HepG2 (cell line): ENCODE measurements at regions not wholly inside any gene's neighbourhood (a gene's known extent, or its start where the extent isn't known, plus 50 kb on each side); places are given as distances from the start of the nearest gene placed in this dataset.

Experiments
- ATAC-seq: fragments of 200-7000 bp; cut with Tn5 transposase; 3 replicates; pipeline ENCODE4 v1.9.1; 2020; ENCODE audit warnings: mild to moderate bottlenecking, moderate library complexity
- BruUV-seq: library from RNA; stranded (reverse); fragments of 400-500 nt; replicated peaks from 2 replicates; lab custom pipeline; 2021; lab: Mats Ljungman, UMichigan
- CTCF ChIA-PET: fragments of 300-600 bp; formaldehyde crosslinking; extraction: SDS; loops from one replicate; lab custom pipeline; 2021; ENCODE audit warnings: low total read pairs, inconsistent platforms, low intra/inter-chr PET ratio; lab: Yijun Ruan, JAX
- POLR2A ChIA-PET: fragments of 350-600 bp; sonication (Branson Sonifier 250); formaldehyde crosslinking; loops from one replicate; lab custom pipeline; 2020; ENCODE audit warnings: antibody characterized with exemption, inconsistent platforms; lab: Yijun Ruan, JAX
- DNase-seq: peaks from one replicate; pipeline ENCODE4 v3.0.0-alpha.2; 2015; ENCODE audit warnings: low spot score
- FAIRE-seq: peaks from 3 replicates; lab custom pipeline; 2011; peaks lifted over from hg19 to GRCh38; lab: Jason Lieb, UNC
- H2AFZ ChIP-seq: one replicate; pipeline ENCODE4 v1.6.1; 2011; ENCODE audit warnings: low read length, inconsistent platforms
- H3K27ac ChIP-seq: fragments of 300-600 bp; 3 replicates; pipeline ENCODE4 v1.8.0; 2011; ENCODE audit warnings: mixed run types, mild to moderate bottlenecking, mixed read lengths, low read length, inconsistent platforms; ENCODE audit not compliant: insufficient read depth; ENCODE audit errors: extremely low read length
- H3K27me3 ChIP-seq, 2 experiments: fragments of 200-600 bp in 1 of 2; 2 replicates in 1 of 2; 3 replicates in 1 of 2; pipeline versions ENCODE4 v1.6.0 to v1.8.0; 2011; ENCODE audit warnings: low read length in 2 of 2, mild to moderate bottlenecking in 2 of 2, moderate library complexity in 2 of 2, inconsistent platforms in 1 of 2; ENCODE audit not compliant: insufficient read depth in 2 of 2, control insufficient read depth in 1 of 2
- H3K36me3 ChIP-seq, 2 experiments: fragments of 200-600 bp in 1 of 2; replicated peaks in 1 of 2; 2 replicates in 1 of 2; 3 replicates in 1 of 2; pipeline versions ENCODE4 v1.5.1 to v1.8.0; 2011; ENCODE audit warnings: low read length in 2 of 2, inconsistent platforms in 1 of 2; ENCODE audit not compliant: insufficient read depth in 2 of 2, control insufficient read depth in 1 of 2
- H3K4me1 ChIP-seq: 2 replicates; pipeline ENCODE4 v1.5.1; 2012; ENCODE audit warnings: low read length, inconsistent platforms; ENCODE audit not compliant: insufficient read depth
- H3K4me2 ChIP-seq: 2 replicates; pipeline ENCODE4 v1.6.0; 2011; ENCODE audit warnings: low read depth, low read length, inconsistent platforms
- H3K4me3 ChIP-seq, 3 experiments: fragments of 200-600 bp in 1 of 3; sonication (generic), shearing (Covaris generic) in 1 of 3; replicated peaks in 1 of 3; 2 replicates each; pipeline ENCODE4 v1.5.1; 2011 to 2016; ENCODE audit warnings: low read length in 3 of 3, inconsistent platforms in 2 of 3, low read depth in 2 of 3, mild to moderate bottlenecking in 2 of 3, control low read depth in 1 of 3, mixed read lengths in 1 of 3; ENCODE audit not compliant: insufficient read depth in 1 of 3
- H3K79me2 ChIP-seq: one replicate; pipeline ENCODE4 v1.6.1; 2011; ENCODE audit warnings: low read length, inconsistent platforms; ENCODE audit not compliant: insufficient read depth
- H3K9ac ChIP-seq: 2 replicates; pipeline ENCODE4 v1.6.0; 2011; ENCODE audit warnings: mild to moderate bottlenecking, low read depth, low read length, inconsistent platforms; ENCODE audit not compliant: insufficient read depth
- H3K9me3 ChIP-seq: 2 replicates; pipeline ENCODE4 v1.5.1; 2012; ENCODE audit warnings: mild to moderate bottlenecking, low read length
- H4K20me1 ChIP-seq: 2 replicates; pipeline ENCODE4 v1.6.0; 2011; ENCODE audit warnings: inconsistent platforms, mild to moderate bottlenecking, low read length, moderate library complexity; ENCODE audit not compliant: insufficient read depth
- AHR ChIP-seq: IDR thresholded peaks from 2 replicates; pipeline ENCODE4 v1.6.1; 2018; ENCODE audit warnings: missing genetic modification reagents, missing compliant biosample characterization
- GLMP ChIP-seq: sonication (generic); formaldehyde crosslinking; IDR thresholded peaks from 2 replicates; pipeline ENCODE4 v1.9.0; 2021; ENCODE audit warnings: missing genetic modification reagents, mild to moderate bottlenecking, borderline replicate concordance
- HES4 ChIP-seq: sonication (generic); formaldehyde crosslinking; IDR thresholded peaks from 2 replicates; pipeline ENCODE4 v1.9.0; 2021; ENCODE audit warnings: mild to moderate bottlenecking, missing genetic modification reagents, borderline replicate concordance
- KDM2A ChIP-seq: sonication (generic); formaldehyde crosslinking; IDR thresholded peaks from 2 replicates; pipeline ENCODE4 v1.4.0; 2020; ENCODE audit warnings: low read depth, missing genetic modification reagents, borderline replicate concordance
- MYPOP ChIP-seq: sonication (generic); formaldehyde crosslinking; IDR thresholded peaks from 2 replicates; pipeline ENCODE4 v1.8.1; 2023; ENCODE audit warnings: mild to moderate bottlenecking, moderate library complexity, missing genetic modification reagents
- NR1H2 ChIP-seq: sonication (generic); formaldehyde crosslinking; IDR thresholded peaks from 2 replicates; pipeline ENCODE4 v1.8.1; 2022; ENCODE audit warnings: low read depth, missing genetic modification reagents, borderline replicate concordance
- STAG1 ChIP-seq: sonication (generic); formaldehyde crosslinking; IDR thresholded peaks from 2 replicates; pipeline ENCODE4 v1.4.0; 2020; ENCODE audit warnings: missing genetic modification reagents
- TARDBP ChIP-seq: sonication (generic); formaldehyde crosslinking; IDR thresholded peaks from 2 replicates; pipeline ENCODE4 v1.8.0; 2022; ENCODE audit warnings: mild to moderate bottlenecking, missing genetic modification reagents
- ZNF367 ChIP-seq: sonication (generic); formaldehyde crosslinking; IDR thresholded peaks from 2 replicates; pipeline ENCODE4 v1.4.0; 2020; ENCODE audit warnings: missing genetic modification reagents, borderline replicate concordance
- ZNF597 ChIP-seq: sonication (generic); formaldehyde crosslinking; IDR thresholded peaks from 2 replicates; pipeline ENCODE4 v1.5.0; 2020; ENCODE audit warnings: missing genetic modification reagents
- ZNF614 ChIP-seq: IDR thresholded peaks from 2 replicates; pipeline ENCODE4 v1.6.1; 2018; ENCODE audit warnings: missing biosample characterization, missing genetic modification reagents, inconsistent platforms, borderline replicate concordance
- ZNF746 ChIP-seq: sonication (generic); formaldehyde crosslinking; IDR thresholded peaks from 2 replicates; pipeline ENCODE4 v1.8.0; 2022; ENCODE audit warnings: mild to moderate bottlenecking, missing genetic modification reagents
- ZNF781 ChIP-seq: sonication (generic); formaldehyde crosslinking; IDR thresholded peaks from 2 replicates; pipeline ENCODE4 v1.5.1; 2020; ENCODE audit warnings: borderline replicate concordance, mild to moderate bottlenecking, missing genetic modification reagents; ENCODE audit errors: not compliant biosample characterization
- WGBS: methylation state at CpG from one replicate; pipeline ENCODE4 v1.1.6; 2017; ENCODE audit warnings: low lambda C conversion rate; 5-methylcytosine and 5-hydroxymethylcytosine counted together
- in situ Hi-C: cut with HindIII; loops from 2 replicates; pipeline ENCODE4 v1.10.0; 2017; ENCODE audit warnings: low pct_unique_long_range_greater_than_20kb; ENCODE audit not compliant: extremely low pct_ligation_motif_present
- intact Hi-C: fragments of 100-400 bp; cut with micrococcal nuclease; formaldehyde crosslinking; loops from one replicate; pipeline ENCODE4 v1.10.0; 2022; ENCODE audit not compliant: unreplicated experiment

- no peak for TF ChIP-seq ZNF746
Observed at GRCh38 chr5:97909541-97909940, 726.5 kb upstream of the RIOK2 start (continued).

- in situ Hi-C loops, result no loop called here
- H3K4me3 ChIP-seq, result no peak overlapping the region
- TF ChIP-seq KDM2A (CRISPR knock-in tag), result no peak
- no peak for TF ChIP-seq GLMP (CRISPR knock-in tag)
- no peak for TF ChIP-seq ZNF614 (CRISPR knock-in tag)
- TF ChIP-seq TARDBP, result no peak
- TF ChIP-seq MYPOP (CRISPR knock-in tag), result no peak
- TF ChIP-seq HES4, result no peak
- TF ChIP-seq ZNF781 (CRISPR knock-in tag), result no peak
- no peak for TF ChIP-seq ZNF367 (CRISPR knock-in tag)
- no peak for TF ChIP-seq NR1H2
- TF ChIP-seq AHR (CRISPR knock-in tag), result no peak
- TF ChIP-seq STAG1 (CRISPR knock-in tag), result no peak
- no peak for TF ChIP-seq ZNF597 (CRISPR knock-in tag)
- TF ChIP-seq, all 625 proteins: peak for 0
- FAIRE-seq, result no peak
- H3K4me2 ChIP-seq, result no peak overlapping the region
- no peak for DNase-seq
- no peaks in the 10 kb centered on the region for H3K36me3 ChIP-seq
- intact Hi-C loops, result no loop called here
- WGBS, result 6% methylated on average over 1 of the region's 1 CpG
- CTCF ChIA-PET, result no interaction called here
- H3K4me1 ChIP-seq, result no peaks in the 10 kb centered on the region
- H3K9ac ChIP-seq, result no peak overlapping the region
- H3K9me3 ChIP-seq, result peaks cover 4% of the 10 kb centered on the region; the same call in 1 of the 2 replicates
- no peaks in the 10 kb centered on the region for H3K27me3 ChIP-seq
- no TSS peak for BruUV-seq
- H2AFZ ChIP-seq, result no peak overlapping the region
- no peaks in the 10 kb centered on the region for H4K20me1 ChIP-seq
- no peaks in the 10 kb centered on the region for H3K79me2 ChIP-seq
- no peak overlapping the region for H3K27ac ChIP-seq
- POLR2A ChIA-PET, result no interaction called here
- ATAC-seq, result no peak
Observed at GRCh38 chr5:97914483-97914882, 731.4 kb upstream of the RIOK2 start.
